Esophagus mucosa (tissue), 1 donor: ENCODE measurements at regions not wholly inside any gene's neighbourhood (a gene's known extent, or its start where the extent isn't known, plus 50 kb on each side); places are given as distances from the start of the nearest gene placed in this dataset.
"Not testable (repeated sequence)": the region's sequence is repeated elsewhere in the genome, so short reads cannot be mapped to it uniquely, and the experiment has no call there.

Experiments used
- ATAC-seq: fragments of 200-7000 bp; cut with Tn5 transposase; one replicate; pipeline ENCODE4 v1.9.1; 2020
- donor health status: DM: yes; HTN: yes; CAD: no.

GRCh38 chr21:16117851-16118590 lies 388.2 kb downstream of the USP25 start:
- peak; percentile 62 for ATAC-seq

- peak; percentile 94 for ATAC-seq
Observed at GRCh38 chr21:16124378-16125138, 394.8 kb downstream of the USP25 start.

- no peak for ATAC-seq
Observed at GRCh38 chr21:16125274-16125673, 395.5 kb downstream of the USP25 start.

GRCh38 chr21:16132453-16132852 lies 402.7 kb downstream of the USP25 start:
- not testable (repeated sequence) for ATAC-seq

GRCh38 chr21:16133248-16133647 lies 403.5 kb downstream of the USP25 start:
- ATAC-seq, result no peak

GRCh38 chr21:16134134-16134533 lies 404.4 kb downstream of the USP25 start:
- no peak for ATAC-seq

GRCh38 chr21:16137106-16137505 lies 407.3 kb downstream of the USP25 start:
- no peak for ATAC-seq

GRCh38 chr21:16145052-16145451 lies 415.3 kb downstream of the USP25 start:
- no peak for ATAC-seq

GRCh38 chr21:16145479-16145878 lies 415.7 kb downstream of the USP25 start:
- no peak for ATAC-seq

- ATAC-seq, result no peak
Observed at GRCh38 chr21:16154321-16154720, 424.5 kb downstream of the USP25 start.

- no peak for ATAC-seq
Observed at GRCh38 chr21:16154951-16155635, 425.3 kb downstream of the USP25 start.

GRCh38 chr21:16156841-16157489 lies 427.2 kb downstream of the USP25 start:
- no peak for ATAC-seq

- ATAC-seq, result no peak
Observed at GRCh38 chr21:16159213-16159970, 429.6 kb downstream of the USP25 start.

GRCh38 chr21:16159971-16160350 lies 430.2 kb downstream of the USP25 start:
- ATAC-seq, result no peak

GRCh38 chr21:16162953-16163352 lies 433.2 kb downstream of the USP25 start:
- no peak for ATAC-seq

- peak; percentile 29 for ATAC-seq
Observed at GRCh38 chr21:16169102-16169511, 439.3 kb downstream of the USP25 start.

GRCh38 chr21:16169779-16170178 lies 440.0 kb downstream of the USP25 start:
- no peak for ATAC-seq

GRCh38 chr21:16176570-16176969 lies 446.8 kb downstream of the USP25 start:
- no peak for ATAC-seq

- ATAC-seq, result no peak
Observed at GRCh38 chr21:16177532-16177931, 447.8 kb downstream of the USP25 start.

GRCh38 chr21:16179773-16180172 lies 450.0 kb downstream of the USP25 start:
- ATAC-seq, result no peak

GRCh38 chr21:16180614-16181013 lies 450.8 kb downstream of the USP25 start:
- no peak for ATAC-seq

GRCh38 chr21:16181018-16181417 lies 451.2 kb downstream of the USP25 start:
- no peak for ATAC-seq
